ENCODE measurements at regions not wholly inside any gene's neighbourhood (a gene's known extent, or its start where the extent isn't known, plus 50 kb on each side); places are given as distances from the start of the nearest gene placed in this dataset.

GRCh38 chr7:149714081-149714909, 59.1 kb downstream of the ZNF467 start (continued):
- TF ChIP-seq MAX (IDR thresholded peaks at IDR 0.05) (peak; percentile 74), TAF7 (optimal IDR thresholded peaks at IDR 0.05; ENCODE audit: borderline replicate concordance, low read depth, low read length) (peak; percentile 50)

Measured in H1 (cell line).